Dendritic cell treated with granulocyte-macrophage colony-stimulating factor and Interleukin-4, amounts not matched to agents 40 ng/mL and 50 ng/mL, for 4 days (primary cell): ENCODE measurements at regions not wholly inside any gene's neighbourhood (a gene's known extent, or its start where the extent isn't known, plus 50 kb on each side); places are given as distances from the start of the nearest gene placed in this dataset.

ENCODE experiments used
- H3K27ac Mint-ChIP-seq: one replicate; pipeline ENCODE4 v1.8.0; 2022; ENCODE audit warnings: mild to moderate bottlenecking, mixed read lengths
- H3K27me3 Mint-ChIP-seq: one replicate; pipeline ENCODE4 v1.8.0; 2022; ENCODE audit warnings: mild to moderate bottlenecking, mixed read lengths
- H3K36me3 Mint-ChIP-seq: one replicate; pipeline ENCODE4 v1.8.0; 2022; ENCODE audit warnings: low read depth, mixed read lengths
- H3K4me1 Mint-ChIP-seq: one replicate; pipeline ENCODE4 v1.8.0; 2022; ENCODE audit warnings: low read depth, mixed read lengths
- H3K4me3 Mint-ChIP-seq: one replicate; pipeline ENCODE4 v1.8.0; 2022; ENCODE audit warnings: mild to moderate bottlenecking, moderate library complexity, mixed read lengths
- H3K9me3 Mint-ChIP-seq: one replicate; pipeline ENCODE4 v1.8.0; 2022; ENCODE audit warnings: mixed read lengths
- intact Hi-C: fragments of 100-400 bp; cut with micrococcal nuclease; formaldehyde crosslinking; loops from one replicate; pipeline ENCODE4 v1.15.0; 2022

DNA sequence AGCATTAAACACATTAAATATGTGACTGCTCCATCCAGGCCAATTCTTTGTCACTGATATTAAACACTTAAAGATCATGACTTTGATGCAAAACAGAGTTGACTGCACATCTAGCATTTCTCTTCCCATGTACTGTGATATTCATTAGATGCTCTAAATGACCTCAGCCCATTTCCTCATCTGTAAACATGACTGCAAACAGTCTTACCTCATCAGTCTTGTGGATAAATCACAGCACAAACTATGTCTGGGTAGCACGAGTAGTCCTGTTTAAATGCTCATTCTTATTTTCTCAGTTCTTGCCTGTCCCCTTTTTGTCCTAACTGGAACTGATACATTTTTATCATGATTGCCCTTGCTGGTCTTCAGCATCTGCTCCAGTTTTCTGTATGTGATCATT is 1974.8 kb upstream of the LRRTM1 start:
- Mint-ChIP-seq H3K4me3 (no peak overlapping the region), H3K27me3 (no peaks in the 10 kb centered on the region), H3K4me1 (no peaks in the 10 kb centered on the region), H3K36me3 (no peaks in the 10 kb centered on the region), H3K9me3 (peaks cover 16% of the 10 kb centered on the region), H3K27ac (no peak overlapping the region)
- intact Hi-C loops: no loop called here

DNA sequence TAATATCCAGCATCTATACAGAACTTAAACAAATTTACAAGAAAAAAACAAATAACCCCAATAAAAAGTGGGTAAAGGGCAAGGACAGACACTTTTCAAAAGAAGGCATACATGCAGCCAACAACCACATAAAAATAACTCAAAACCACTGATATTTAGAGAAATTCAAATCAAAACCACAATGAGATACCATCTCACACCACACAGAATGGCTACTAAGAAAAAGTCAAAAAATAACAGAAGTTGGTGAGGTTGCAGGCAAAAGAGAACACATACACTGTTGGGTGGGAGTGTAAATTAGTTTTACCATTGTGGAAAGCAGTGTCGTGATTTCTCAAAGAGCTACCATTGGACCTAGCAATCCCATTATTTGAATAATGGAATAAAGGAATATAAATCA is 1973.9 kb upstream of the LRRTM1 start:
- H3K27me3 Mint-ChIP-seq: no peaks in the 10 kb centered on the region
- no peaks in the 10 kb centered on the region for H3K4me1 Mint-ChIP-seq
- intact Hi-C loops: no loop called here
- no peak overlapping the region for H3K27ac Mint-ChIP-seq
- H3K4me3 Mint-ChIP-seq: no peak overlapping the region
- H3K36me3 Mint-ChIP-seq: no peaks in the 10 kb centered on the region
- peaks cover 16% of the 10 kb centered on the region for H3K9me3 Mint-ChIP-seq

DNA sequence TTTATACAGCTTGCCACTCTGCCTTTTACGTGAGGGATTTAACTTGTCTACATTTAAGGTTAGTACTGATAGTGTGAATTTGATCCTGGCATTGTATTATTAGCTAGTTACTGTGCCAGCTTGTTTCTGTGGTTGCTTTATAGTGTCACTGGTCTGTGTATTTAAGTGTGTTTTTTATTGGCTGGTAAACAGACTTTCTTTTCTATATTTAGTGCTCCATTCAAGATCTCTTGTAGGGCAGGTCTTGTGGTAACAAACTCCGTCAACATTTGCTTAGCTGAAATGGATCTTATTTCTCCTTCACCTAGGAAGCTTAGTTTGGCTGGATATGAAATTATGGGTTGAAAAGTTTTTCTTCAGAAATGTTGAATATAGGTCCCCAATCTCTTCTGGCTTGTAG is 1971.0 kb upstream of the LRRTM1 start:
- no peak overlapping the region for H3K27ac Mint-ChIP-seq
- no peaks in the 10 kb centered on the region for H3K36me3 Mint-ChIP-seq
- peaks cover 16% of the 10 kb centered on the region for H3K9me3 Mint-ChIP-seq
- intact Hi-C loops: no loop called here
- no peaks in the 10 kb centered on the region for H3K4me1 Mint-ChIP-seq
- H3K4me3 Mint-ChIP-seq: no peak overlapping the region
- H3K27me3 Mint-ChIP-seq: no peaks in the 10 kb centered on the region

DNA sequence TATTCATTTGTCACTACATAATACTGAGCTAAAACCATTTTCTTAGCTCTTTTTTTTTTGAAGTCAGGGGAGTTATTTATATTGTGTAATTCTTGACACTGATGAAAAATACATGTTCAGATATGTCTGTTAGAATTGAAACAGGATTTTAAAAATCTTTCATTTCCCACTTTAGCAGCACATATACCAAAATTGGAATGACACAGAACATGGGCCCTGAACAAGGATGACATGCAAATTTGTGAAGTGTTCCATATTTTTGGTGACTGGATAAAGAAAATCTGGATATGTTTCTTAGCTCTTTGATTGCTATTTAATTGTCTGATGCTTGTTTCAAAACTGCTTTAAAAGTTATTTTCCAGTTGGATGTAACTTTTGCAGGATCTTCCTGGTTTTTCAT is 1963.9 kb upstream of the LRRTM1 start:
- no peak overlapping the region for H3K4me3 Mint-ChIP-seq
- intact Hi-C loops: no loop called here
- no peak overlapping the region for H3K27ac Mint-ChIP-seq
- no peaks in the 10 kb centered on the region for H3K36me3 Mint-ChIP-seq
- no peaks in the 10 kb centered on the region for H3K9me3 Mint-ChIP-seq
- H3K4me1 Mint-ChIP-seq: no peaks in the 10 kb centered on the region
- H3K27me3 Mint-ChIP-seq: no peaks in the 10 kb centered on the region

DNA sequence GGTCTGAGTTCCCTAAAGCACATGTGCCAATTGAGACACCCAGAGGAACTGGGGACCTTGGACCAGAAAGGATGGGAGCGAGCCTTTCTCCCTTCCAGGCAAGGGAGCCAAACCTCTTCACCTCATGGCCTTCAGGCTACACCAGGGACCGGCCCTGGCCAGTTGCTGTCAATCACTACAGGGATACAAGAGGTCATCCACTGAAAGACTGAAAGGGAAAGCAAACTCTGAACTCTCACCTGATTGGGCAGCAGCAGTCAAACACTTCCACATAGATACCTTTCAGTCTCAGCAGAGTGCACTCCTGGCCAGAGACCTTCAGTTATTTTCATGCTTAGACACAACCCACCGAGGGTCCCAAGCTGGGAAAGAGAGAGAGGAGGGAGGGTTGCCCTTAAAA is 1956.0 kb upstream of the LRRTM1 start:
- H3K27ac Mint-ChIP-seq: no peak overlapping the region
- H3K9me3 Mint-ChIP-seq: peaks cover 42% of the 10 kb centered on the region
- no peaks in the 10 kb centered on the region for H3K27me3 Mint-ChIP-seq
- no peak overlapping the region for H3K4me3 Mint-ChIP-seq
- H3K4me1 Mint-ChIP-seq: no peaks in the 10 kb centered on the region
- H3K36me3 Mint-ChIP-seq: no peaks in the 10 kb centered on the region
- intact Hi-C loops: no loop called here

DNA sequence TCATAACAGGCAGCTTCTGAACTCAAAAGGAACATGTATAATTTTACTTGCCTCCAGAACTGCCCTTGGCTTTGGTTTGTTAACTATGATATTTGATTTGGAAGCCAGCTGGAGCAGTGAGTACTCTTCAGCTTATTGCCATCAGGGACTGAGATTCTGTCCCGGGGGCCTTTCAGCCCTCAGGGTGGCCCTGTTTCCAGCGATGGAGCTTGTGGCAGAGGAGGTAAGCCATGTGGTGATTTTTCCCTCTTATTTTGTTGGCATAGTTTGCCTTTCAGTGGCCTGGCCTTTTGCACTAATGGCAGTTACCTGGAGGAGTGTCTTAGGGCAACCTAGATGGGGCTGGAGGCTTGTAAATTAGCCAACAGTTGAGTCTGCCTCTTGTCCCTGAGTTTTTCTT is 1955.0 kb upstream of the LRRTM1 start:
- Mint-ChIP-seq H3K27me3 (no peaks in the 10 kb centered on the region), H3K27ac (no peak overlapping the region), H3K4me3 (no peak overlapping the region), H3K9me3 (peaks cover 51% of the 10 kb centered on the region), H3K4me1 (no peaks in the 10 kb centered on the region), H3K36me3 (no peaks in the 10 kb centered on the region)
- intact Hi-C loops: no loop called here

DNA sequence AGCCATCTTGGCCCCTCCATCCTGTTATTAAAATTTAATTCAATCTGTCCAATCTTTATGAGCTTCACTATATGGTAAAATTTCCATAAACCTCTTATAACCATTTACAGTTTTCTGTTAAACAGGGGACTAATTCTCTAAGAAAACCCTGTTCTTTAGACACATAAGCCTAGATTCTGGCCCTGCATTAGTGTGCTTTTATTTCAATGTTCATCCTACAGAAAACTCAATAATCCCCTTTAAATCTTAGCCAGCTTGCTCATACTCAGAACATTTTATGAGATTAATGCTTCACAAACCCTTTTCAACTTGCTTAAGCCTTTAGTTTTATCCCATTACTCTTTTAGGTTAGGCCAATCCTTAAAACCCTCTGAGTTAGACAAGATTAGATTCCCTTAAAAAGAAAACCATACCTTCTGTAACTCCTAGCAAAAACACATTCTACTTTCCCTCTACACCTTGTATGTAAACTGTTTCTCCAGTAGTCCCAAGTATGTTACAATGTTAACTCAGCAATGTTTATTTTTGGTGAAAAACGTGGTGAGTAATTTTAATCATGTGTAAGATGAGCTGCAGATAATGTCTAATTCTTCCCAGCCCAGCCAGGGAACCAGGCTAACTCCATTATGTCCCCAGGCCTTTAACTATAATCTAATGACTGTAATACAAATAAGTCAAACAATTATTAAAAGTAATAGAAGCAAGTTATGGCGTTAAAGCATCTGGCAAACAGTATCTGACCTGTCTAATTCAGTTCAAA is 1953.4 kb upstream of the LRRTM1 start:
- no peaks in the 10 kb centered on the region for H3K36me3 Mint-ChIP-seq
- intact Hi-C loops: no loop called here
- no peaks in the 10 kb centered on the region for H3K27me3 Mint-ChIP-seq
- H3K4me1 Mint-ChIP-seq: no peaks in the 10 kb centered on the region
- H3K9me3 Mint-ChIP-seq: peaks cover 60% of the 10 kb centered on the region
- no peak overlapping the region for H3K27ac Mint-ChIP-seq
- no peak overlapping the region for H3K4me3 Mint-ChIP-seq

DNA sequence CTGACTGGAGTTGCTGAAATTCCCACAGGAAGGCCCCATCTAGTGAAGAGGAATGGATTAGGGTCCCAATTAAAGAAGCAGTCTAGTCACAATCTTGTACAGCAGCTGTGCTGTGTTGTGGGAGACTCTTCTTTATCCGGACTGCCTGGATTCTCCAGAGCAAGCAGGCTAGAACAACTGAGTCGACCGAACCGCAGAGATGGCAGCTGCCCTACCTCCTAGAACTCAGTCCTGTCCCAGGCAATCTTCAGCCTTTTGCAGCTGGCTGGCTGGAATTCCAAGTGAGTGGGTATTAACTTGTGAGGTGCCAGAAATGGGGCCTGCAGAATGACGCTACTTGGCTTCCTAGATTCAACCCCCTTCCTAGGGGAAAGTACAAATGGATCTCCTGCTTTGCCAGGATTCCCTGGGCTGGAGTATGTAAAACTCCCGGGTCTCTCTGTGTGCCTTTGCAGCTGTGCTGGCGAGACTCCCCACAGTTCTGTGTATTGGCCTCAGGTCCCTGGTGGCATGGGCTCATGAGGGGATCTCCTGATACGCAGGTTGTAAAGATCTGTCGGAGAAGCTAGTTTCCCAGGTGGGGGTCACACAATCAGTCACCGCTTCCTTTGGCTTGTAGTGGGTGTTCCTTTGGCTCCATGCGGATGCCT is 1952.6 kb upstream of the LRRTM1 start:
- H3K27me3 Mint-ChIP-seq: no peaks in the 10 kb centered on the region
- H3K4me1 Mint-ChIP-seq: no peaks in the 10 kb centered on the region
- intact Hi-C loops: no loop called here
- no peak overlapping the region for H3K27ac Mint-ChIP-seq
- peaks cover 60% of the 10 kb centered on the region for H3K9me3 Mint-ChIP-seq
- H3K36me3 Mint-ChIP-seq: no peaks in the 10 kb centered on the region
- H3K4me3 Mint-ChIP-seq: no peak overlapping the region

DNA sequence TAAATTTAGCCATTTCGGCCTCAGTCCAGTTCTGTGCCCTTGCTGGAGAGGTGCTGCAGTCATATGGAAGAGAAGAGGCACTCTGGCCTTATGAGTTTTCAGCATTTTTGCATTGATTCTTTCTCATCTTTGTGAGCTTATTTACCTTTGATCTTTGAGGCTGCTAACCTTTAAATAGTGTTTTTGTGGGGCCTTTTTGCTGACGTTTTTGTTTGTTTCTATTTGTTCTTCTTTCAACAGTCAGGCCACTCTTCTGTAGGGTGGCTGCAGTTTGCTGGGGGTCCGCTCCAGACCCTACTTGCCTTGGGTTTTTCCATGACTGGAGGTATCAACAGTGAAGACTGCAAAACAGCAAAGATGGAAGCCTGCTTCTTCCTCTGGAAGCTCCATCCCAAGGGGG is 1951.7 kb upstream of the LRRTM1 start:
- Mint-ChIP-seq H3K27ac (no peak overlapping the region), H3K4me1 (no peaks in the 10 kb centered on the region), H3K27me3 (no peaks in the 10 kb centered on the region), H3K9me3 (peaks cover 67% of the 10 kb centered on the region), H3K36me3 (no peaks in the 10 kb centered on the region), H3K4me3 (no peak overlapping the region)
- intact Hi-C loops: no loop called here

DNA sequence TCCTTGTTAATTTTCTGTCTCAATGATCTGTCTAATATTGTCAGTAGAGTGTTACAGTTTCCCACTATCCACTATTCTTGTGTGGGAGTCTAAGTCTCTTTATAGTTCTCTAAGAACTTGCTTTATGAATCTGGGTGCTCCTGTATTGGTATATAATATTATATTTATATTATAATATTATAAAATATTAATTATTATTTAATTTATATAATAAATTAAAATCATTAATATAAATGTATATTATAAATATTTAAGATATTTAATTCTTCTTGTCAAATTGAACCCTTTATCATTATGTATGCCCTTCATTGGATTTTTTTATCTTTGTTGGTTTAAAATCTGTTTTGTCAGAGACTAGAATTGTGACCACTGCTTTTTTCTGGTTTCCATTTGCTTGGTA is 1950.2 kb upstream of the LRRTM1 start:
- Mint-ChIP-seq H3K27me3 (no peaks in the 10 kb centered on the region), H3K4me3 (no peak overlapping the region), H3K27ac (no peak overlapping the region), H3K9me3 (peaks cover 69% of the 10 kb centered on the region), H3K36me3 (no peaks in the 10 kb centered on the region), H3K4me1 (no peaks in the 10 kb centered on the region)
- intact Hi-C loops: no loop called here

DNA sequence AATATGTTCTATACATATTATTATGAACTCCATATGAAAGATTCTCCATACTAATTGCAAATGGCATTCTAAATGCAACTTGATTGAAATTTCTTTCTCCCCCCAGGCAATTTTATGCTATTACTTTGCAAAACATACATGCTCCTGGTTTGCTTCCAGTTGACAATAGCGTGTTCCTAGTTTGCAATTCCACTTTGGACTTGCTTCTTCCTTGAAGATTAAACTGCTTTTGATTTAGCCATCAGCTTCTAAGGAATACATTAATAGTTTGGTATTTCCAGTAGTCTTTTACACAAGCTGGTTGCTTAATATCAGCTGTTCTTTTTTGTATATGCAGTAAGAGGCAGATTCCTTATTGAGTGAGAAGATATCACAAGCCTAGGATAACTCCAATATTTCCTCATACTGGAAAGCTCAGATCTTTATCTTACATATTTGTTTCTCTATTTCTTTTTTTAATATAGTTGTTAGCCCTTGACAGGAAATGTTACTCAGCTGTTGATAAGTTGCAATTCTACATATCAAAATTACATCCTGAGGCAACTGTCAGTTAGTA is 1941.7 kb upstream of the LRRTM1 start:
- Mint-ChIP-seq H3K4me1 (no peaks in the 10 kb centered on the region), H3K9me3 (peaks cover 20% of the 10 kb centered on the region), H3K36me3 (no peaks in the 10 kb centered on the region), H3K27ac (no peak overlapping the region), H3K4me3 (no peak overlapping the region), H3K27me3 (no peaks in the 10 kb centered on the region)
- intact Hi-C loops: no loop called here

DNA sequence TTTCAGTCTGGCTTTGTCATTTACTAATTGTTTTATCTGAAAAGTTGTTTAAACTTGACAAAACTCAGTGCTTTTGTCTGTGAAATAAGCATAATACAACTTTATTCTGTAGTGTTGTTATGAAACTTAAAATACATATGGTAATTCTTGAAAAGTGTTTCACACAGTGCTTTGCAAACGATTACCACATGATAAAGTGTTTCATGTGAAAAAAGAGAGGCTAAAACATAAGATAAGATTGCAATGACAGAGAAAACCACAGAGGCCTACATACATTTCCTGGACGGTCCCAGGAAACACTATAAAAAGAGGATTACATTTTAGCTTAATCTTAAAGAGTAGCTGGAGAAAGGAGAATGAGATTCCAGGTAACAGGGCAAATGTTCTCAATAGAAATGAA is 1934.6 kb upstream of the LRRTM1 start:
- intact Hi-C loops: no loop called here
- Mint-ChIP-seq H3K9me3 (peaks cover 33% of the 10 kb centered on the region), H3K36me3 (no peaks in the 10 kb centered on the region), H3K4me1 (no peaks in the 10 kb centered on the region), H3K27ac (no peak overlapping the region), H3K27me3 (no peaks in the 10 kb centered on the region), H3K4me3 (no peak overlapping the region)

DNA sequence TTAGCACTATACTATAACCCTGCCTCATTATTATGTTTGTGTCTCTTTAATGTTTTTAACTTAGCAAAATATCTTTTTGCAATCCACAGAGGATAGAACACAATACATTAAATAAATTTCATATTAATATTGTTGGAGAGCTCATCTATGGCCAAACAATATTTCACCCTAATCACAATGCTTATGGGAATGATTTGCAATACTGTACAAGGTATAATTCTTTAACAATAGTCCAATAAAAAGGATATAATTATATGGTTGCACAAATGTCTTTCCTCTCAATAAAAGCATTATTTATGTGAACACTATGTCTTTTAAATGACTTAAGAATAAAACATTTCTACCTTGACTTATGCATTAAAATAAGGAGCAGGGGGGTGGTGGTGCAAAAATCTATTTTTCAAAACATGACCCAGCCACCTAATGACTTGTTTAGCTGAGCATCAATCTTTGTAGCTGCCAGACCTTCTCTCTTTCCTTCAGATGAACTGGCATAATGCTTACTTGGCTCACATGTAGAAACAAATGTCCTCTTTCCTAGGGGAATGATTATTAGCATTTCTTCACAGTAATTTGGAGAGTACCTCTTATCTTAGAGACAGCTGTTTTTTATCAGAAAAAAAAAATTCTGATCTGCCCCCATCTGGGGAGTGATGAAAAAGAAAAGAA is 1933.6 kb upstream of the LRRTM1 start:
- Mint-ChIP-seq H3K9me3 (peaks cover 33% of the 10 kb centered on the region), H3K27me3 (no peaks in the 10 kb centered on the region), H3K4me3 (no peak overlapping the region), H3K4me1 (no peaks in the 10 kb centered on the region), H3K27ac (no peak overlapping the region), H3K36me3 (no peaks in the 10 kb centered on the region)
- intact Hi-C loops: no loop called here

DNA sequence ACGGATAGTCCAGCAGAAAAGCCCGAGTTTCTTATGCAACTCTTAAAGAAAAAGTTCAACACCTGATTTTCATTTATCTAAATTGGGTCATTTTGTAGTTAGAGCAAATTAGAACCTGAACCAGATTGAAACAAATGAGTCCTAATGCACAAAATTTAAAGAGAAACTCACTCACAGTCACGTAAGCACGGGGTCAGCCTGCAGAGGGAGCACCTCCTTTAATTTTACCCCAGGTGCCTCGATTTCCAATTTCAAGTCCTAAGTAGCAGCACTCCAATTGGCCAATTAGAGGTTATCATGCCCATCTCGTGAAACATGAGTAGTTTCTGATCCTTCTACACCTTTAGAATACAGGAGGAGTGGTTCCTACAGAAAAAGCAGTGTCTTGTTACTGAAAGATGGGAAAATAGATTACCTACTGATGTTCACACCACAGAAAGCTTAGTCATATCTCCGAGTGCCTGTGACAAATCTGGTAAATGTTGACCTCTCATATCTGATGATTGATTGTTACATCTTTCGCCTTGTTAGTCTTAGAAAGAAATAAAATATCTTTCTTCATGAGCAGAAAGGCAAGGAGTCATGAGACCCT is 1929.8 kb upstream of the LRRTM1 start:
- Mint-ChIP-seq H3K27me3 (no peaks in the 10 kb centered on the region), H3K4me3 (no peak overlapping the region), H3K9me3 (peaks cover 5% of the 10 kb centered on the region), H3K36me3 (no peaks in the 10 kb centered on the region), H3K27ac (no peak overlapping the region), H3K4me1 (no peaks in the 10 kb centered on the region)
- intact Hi-C loops: no loop called here
